ENCODE measurements at regions not wholly inside any gene's neighbourhood (a gene's known extent, or its start where the extent isn't known, plus 50 kb on each side); places are given as distances from the start of the nearest gene placed in this dataset.

- Histone ChIP-seq H3K79me2 (ENCODE audit: control insufficient read depth, insufficient read depth, low read length) (no peaks in the 10 kb centered on the region), H3K36me3 (ENCODE audit: control insufficient read depth in 2 of 2, insufficient read depth in 2 of 2, low read length in 1 of 2) (no peaks in the 10 kb centered on the region), H4K20me1 (ENCODE audit: control insufficient read depth, insufficient read depth) (no peaks in the 10 kb centered on the region), H2AFZ (ENCODE audit: control insufficient read depth, low read depth, low read length) (no peak overlapping the region), H3K27me3 (replicated peaks in 1 of 2; ENCODE audit: control insufficient read depth in 2 of 2, insufficient read depth in 2 of 2, low read length in 1 of 2) (no peaks in the 10 kb centered on the region; a peak in 1 of 4 replicates), H3K4me3 (no peak overlapping the region), H3K4me1 (ENCODE audit: control insufficient read depth, insufficient read depth, low read length) (no peaks in the 10 kb centered on the region), H3K9ac (ENCODE audit: control insufficient read depth, insufficient read depth, low read length) (no peak overlapping the region), H3K27ac (ENCODE audit: control insufficient read depth, insufficient read depth) (no peak overlapping the region), H3K4me2 (ENCODE audit: control insufficient read depth, insufficient read depth) (no peak overlapping the region), H3K9me3 (replicated peaks; ENCODE audit: control insufficient read depth, insufficient read depth, low read length) (no peaks in the 10 kb centered on the region)
- ChIA-PET POLR2A (no interaction called here), SMC1A (ENCODE audit: uncharacterized antibody, unreplicated experiment) (no interaction called here), RAD21 (ENCODE audit: unreplicated experiment) (no interaction called here), CTCF (no interaction called here)
- no peak for DNase-seq (ENCODE audit: low read depth, low spot score)
- in situ Hi-C loops (cut with MboI) (no loop called here), intact Hi-C loops (cut with micrococcal nuclease; ENCODE audit: unreplicated experiment) (no loop called here)
- no peak for ATAC-seq
- TF ChIP-seq ZNF274 (IDR thresholded peaks at IDR 0.05; ENCODE audit: insufficient read depth, insufficient read length), result no peak
- TF ChIP-seq MYC (IDR thresholded peaks at IDR 0.05; ENCODE audit: insufficient read depth, insufficient read length, insufficient replicate concordance, low read length, severe bottlenecking), result no peak
- no peak for TF ChIP-seq ZZZ3 (IDR thresholded peaks at IDR 0.05; ENCODE audit: control insufficient read depth, insufficient read length, low read depth)
- no peak for TF ChIP-seq SREBF2 (IDR thresholded peaks at IDR 0.05; ENCODE audit: low read length)
- no peak for TF ChIP-seq CUX1 (IDR thresholded peaks at IDR 0.05; ENCODE audit: insufficient replicate concordance, low read depth, low read length)
- no peak for TF ChIP-seq PAX8 (IDR thresholded peaks at IDR 0.05)
- TF ChIP-seq RB1 (IDR thresholded peaks at IDR 0.05; ENCODE audit: borderline replicate concordance), result no peak
- TF ChIP-seq ZBTB4 (CRISPR knock-in tag; IDR thresholded peaks at IDR 0.05), result no peak
- TF ChIP-seq ZNF217 (IDR thresholded peaks at IDR 0.05), result no peak
- TF ChIP-seq LARP7 (IDR thresholded peaks at IDR 0.05), result no peak
- no peak for TF ChIP-seq USF2 (IDR thresholded peaks at IDR 0.05; ENCODE audit: borderline replicate concordance, low read depth, low read length)
- FAIRE-seq, result no peak
- BruUV-seq (replicated peaks), result no TSS peak
- 32% methylated on average over 3 of the region's 3 CpGs for WGBS (ENCODE audit: insufficient coverage, insufficient replicate concordance, low lambda C conversion rate, missing lambda C conversion rate)
These were observed 129.6 kb downstream of the TFAP2C start for GRCh38 chr20:56758706-56759105.
